ENCODE measurements at regions not wholly inside any gene's neighbourhood (a gene's known extent, or its start where the extent isn't known, plus 50 kb on each side); places are given as distances from the start of the nearest gene placed in this dataset.

GRCh38 chr19:13705201-13705600 lies 59.1 kb upstream of the MRI1 start:
- Histone ChIP-seq H3K79me2 (ENCODE audit: insufficient read depth, low read length) (no peaks in the 10 kb centered on the region), H3K4me2 (ENCODE audit: low read depth, low read length) (no peak overlapping the region), H4K20me1 (ENCODE audit: insufficient read depth, low read length) (no peaks in the 10 kb centered on the region), H3K9ac (ENCODE audit: insufficient read depth, low read depth, low read length) (no peak overlapping the region), H3K4me3 (replicated peaks in 1 of 3; ENCODE audit: insufficient read depth in 1 of 3, low read depth in 2 of 3, low read length in 3 of 3) (no peak overlapping the region), H3K9me3 (ENCODE audit: low read length) (no peaks in the 10 kb centered on the region; the same call in 1 of the 2 replicates), H2AFZ (ENCODE audit: low read length) (no peak overlapping the region), H3K4me1 (ENCODE audit: insufficient read depth, low read length) (no peaks in the 10 kb centered on the region), H3K27me3 (ENCODE audit: control insufficient read depth in 1 of 2, insufficient read depth in 2 of 2, low read length in 2 of 2) (peaks cover 0 to 13% of the 10 kb centered on the region in 2 experiments; a peak in 3 of 5 replicates), H3K27ac (ENCODE audit: extremely low read length, insufficient read depth, low read length) (no peak overlapping the region), H3K36me3 (replicated peaks in 1 of 2; ENCODE audit: control insufficient read depth in 1 of 2, insufficient read depth in 2 of 2, low read length in 2 of 2) (no peaks in the 10 kb centered on the region)
- ATAC-seq (no peak), FAIRE-seq (no peak), DNase-seq (ENCODE audit: low spot score) (no peak)
- 6% methylated on average over 2 of the region's 2 CpGs for WGBS (ENCODE audit: low lambda C conversion rate)
- no peak for TF ChIP-seq ZNF766 (CRISPR knock-in tag; IDR thresholded peaks at IDR 0.05; ENCODE audit: borderline replicate concordance)
- TF ChIP-seq ZNF331 (CRISPR knock-in tag; IDR thresholded peaks at IDR 0.05): peak; percentile 97
- in situ Hi-C loops (cut with HindIII; ENCODE audit: extremely low pct_ligation_motif_present, low pct_unique_long_range_greater_than_20kb) (no loop called here), intact Hi-C loops (cut with micrococcal nuclease; ENCODE audit: unreplicated experiment) (no loop called here)
- CTCF ChIA-PET (ENCODE audit: low intra/inter-chr PET ratio, low total read pairs): no interaction called here
- no TSS peak for BruUV-seq (replicated peaks)
- POLR2A ChIA-PET: no interaction called here

- no peak overlapping the region for H3K9ac ChIP-seq (ENCODE audit: insufficient read depth, low read depth, low read length)
- H4K20me1 ChIP-seq (ENCODE audit: insufficient read depth, low read length): no peaks in the 10 kb centered on the region
- no peak overlapping the region for H3K4me3 ChIP-seq (replicated peaks in 1 of 3; ENCODE audit: insufficient read depth in 1 of 3, low read depth in 2 of 3, low read length in 3 of 3)
- H3K4me1 ChIP-seq (ENCODE audit: insufficient read depth, low read length): no peaks in the 10 kb centered on the region
- H3K79me2 ChIP-seq (ENCODE audit: insufficient read depth, low read length): no peaks in the 10 kb centered on the region
- no peaks in the 10 kb centered on the region; the same call in 1 of the 2 replicates for H3K9me3 ChIP-seq (ENCODE audit: low read length)
- no peak overlapping the region for H3K4me2 ChIP-seq (ENCODE audit: low read depth, low read length)
- H3K27ac ChIP-seq (ENCODE audit: extremely low read length, insufficient read depth, low read length): no peak overlapping the region
- no peak for DNase-seq (ENCODE audit: low spot score)
- POLR2A ChIA-PET: no interaction called here
- H3K27me3 ChIP-seq (ENCODE audit: control insufficient read depth in 1 of 2, insufficient read depth in 2 of 2, low read length in 2 of 2): peaks cover 0 to 12% of the 10 kb centered on the region in 2 experiments; a peak in 3 of 5 replicates
- intact Hi-C loops (cut with micrococcal nuclease; ENCODE audit: unreplicated experiment) (no loop called here), in situ Hi-C loops (cut with HindIII; ENCODE audit: extremely low pct_ligation_motif_present, low pct_unique_long_range_greater_than_20kb) (no loop called here)
- CTCF ChIA-PET (ENCODE audit: low intra/inter-chr PET ratio, low total read pairs): no interaction called here
- no peak overlapping the region for H2AFZ ChIP-seq (ENCODE audit: low read length)
- no peaks in the 10 kb centered on the region for H3K36me3 ChIP-seq (replicated peaks in 1 of 2; ENCODE audit: control insufficient read depth in 1 of 2, insufficient read depth in 2 of 2, low read length in 2 of 2)
- ATAC-seq: no peak
- no peak for FAIRE-seq
- WGBS (ENCODE audit: low lambda C conversion rate): 63% methylated on average over 2 of the region's 2 CpGs
- no TSS peak for BruUV-seq (replicated peaks)
- TF ChIP-seq, protein P1, sequence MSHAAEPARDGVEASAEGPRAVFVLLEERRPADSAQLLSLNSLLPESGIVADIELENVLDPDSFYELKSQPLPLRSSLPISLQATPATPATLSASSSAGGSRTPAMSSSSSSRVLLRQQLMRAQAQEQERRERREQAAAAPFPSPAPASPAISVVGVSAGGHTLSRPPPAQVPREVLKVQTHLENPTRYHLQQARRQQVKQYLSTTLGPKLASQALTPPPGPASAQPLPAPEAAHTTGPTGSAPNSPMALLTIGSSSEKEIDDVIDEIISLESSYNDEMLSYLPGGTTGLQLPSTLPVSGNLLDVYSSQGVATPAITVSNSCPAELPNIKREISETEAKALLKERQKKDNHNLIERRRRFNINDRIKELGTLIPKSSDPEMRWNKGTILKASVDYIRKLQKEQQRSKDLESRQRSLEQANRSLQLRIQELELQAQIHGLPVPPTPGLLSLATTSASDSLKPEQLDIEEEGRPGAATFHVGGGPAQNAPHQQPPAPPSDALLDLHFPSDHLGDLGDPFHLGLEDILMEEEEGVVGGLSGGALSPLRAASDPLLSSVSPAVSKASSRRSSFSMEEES (CRISPR knock-in tag; IDR thresholded peaks at IDR 0.05): no peak
- TF ChIP-seq MED8 (CRISPR knock-in tag; IDR thresholded peaks at IDR 0.05; ENCODE audit: insufficient replicate concordance) (no peak), MZF1 (CRISPR knock-in tag; IDR thresholded peaks at IDR 0.05; ENCODE audit: borderline replicate concordance) (no peak), IKZF4 (CRISPR knock-in tag; IDR thresholded peaks at IDR 0.05; ENCODE audit: borderline replicate concordance, low read depth, not compliant biosample characterization) (no peak), MED13 (CRISPR knock-in tag; IDR thresholded peaks at IDR 0.05) (no peak), HES4 (CRISPR knock-in tag; IDR thresholded peaks at IDR 0.05; ENCODE audit: borderline replicate concordance) (no peak), GABPB1 (CRISPR knock-in tag; IDR thresholded peaks at IDR 0.05) (no peak), TRIM24 (CRISPR knock-in tag; IDR thresholded peaks at IDR 0.05) (no peak), ZNF740 (CRISPR knock-in tag; IDR thresholded peaks at IDR 0.05) (no peak), ZNF619 (CRISPR knock-in tag; IDR thresholded peaks at IDR 0.05) (no peak), ZNF576 (CRISPR knock-in tag; IDR thresholded peaks at IDR 0.05) (no peak), GTF3A (CRISPR knock-in tag; conservative IDR thresholded peaks at IDR 0.05) (no peak), RFX5 (IDR thresholded peaks at IDR 0.05; ENCODE audit: low read depth, low read length) (no peak)
- TF ChIP-seq, protein P2, sequence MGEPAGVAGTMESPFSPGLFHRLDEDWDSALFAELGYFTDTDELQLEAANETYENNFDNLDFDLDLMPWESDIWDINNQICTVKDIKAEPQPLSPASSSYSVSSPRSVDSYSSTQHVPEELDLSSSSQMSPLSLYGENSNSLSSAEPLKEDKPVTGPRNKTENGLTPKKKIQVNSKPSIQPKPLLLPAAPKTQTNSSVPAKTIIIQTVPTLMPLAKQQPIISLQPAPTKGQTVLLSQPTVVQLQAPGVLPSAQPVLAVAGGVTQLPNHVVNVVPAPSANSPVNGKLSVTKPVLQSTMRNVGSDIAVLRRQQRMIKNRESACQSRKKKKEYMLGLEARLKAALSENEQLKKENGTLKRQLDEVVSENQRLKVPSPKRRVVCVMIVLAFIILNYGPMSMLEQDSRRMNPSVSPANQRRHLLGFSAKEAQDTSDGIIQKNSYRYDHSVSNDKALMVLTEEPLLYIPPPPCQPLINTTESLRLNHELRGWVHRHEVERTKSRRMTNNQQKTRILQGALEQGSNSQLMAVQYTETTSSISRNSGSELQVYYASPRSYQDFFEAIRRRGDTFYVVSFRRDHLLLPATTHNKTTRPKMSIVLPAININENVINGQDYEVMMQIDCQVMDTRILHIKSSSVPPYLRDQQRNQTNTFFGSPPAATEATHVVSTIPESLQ (CRISPR knock-in tag; conservative IDR thresholded peaks at IDR 0.05): no peak
Measured at GRCh38 chr19:13701624-13702023, 62.7 kb upstream of the MRI1 start.

Data from HepG2 (cell line).